Liver (tissue), 8 donors: ENCODE measurements at regions not wholly inside any gene's neighbourhood (a gene's known extent, or its start where the extent isn't known, plus 50 kb on each side); places are given as distances from the start of the nearest gene placed in this dataset.

ENCODE experiments used
- DNase-seq: peaks from one replicate; pipeline ENCODE4 v3.0.0-alpha.2; 2017; ENCODE audit warnings: low spot score
- H3K27ac ChIP-seq, 2 donors: one replicate each; pipeline ENCODE4 v1.7.0; 2013; ENCODE audit warnings: inconsistent platforms in 2 of 2, low read length in 2 of 2, control low read depth in 1 of 2, low read depth in 1 of 2, mild to moderate bottlenecking in 1 of 2
- H3K27me3 ChIP-seq, 4 donors: one replicate each; pipeline versions ENCODE4 v1.6.1 to v1.7.0; 2013; ENCODE audit warnings: low read length in 3 of 4, inconsistent platforms in 1 of 4, mild to moderate bottlenecking in 1 of 4, moderate library complexity in 1 of 4; ENCODE audit not compliant: control insufficient read depth in 4 of 4, insufficient read depth in 4 of 4
- H3K36me3 ChIP-seq, 4 donors: one replicate each; pipeline versions ENCODE4 v1.6.1 to v1.7.0; 2013; ENCODE audit warnings: low read length in 3 of 4, mild to moderate bottlenecking in 3 of 4, low read depth in 1 of 4, moderate library complexity in 1 of 4; ENCODE audit not compliant: control insufficient read depth in 4 of 4, insufficient read depth in 3 of 4
- H3K4me1 ChIP-seq, 4 donors: one replicate each; pipeline versions ENCODE4 v1.6.1 to v1.7.0; 2013; ENCODE audit warnings: low read length in 3 of 4, mild to moderate bottlenecking in 3 of 4, moderate library complexity in 1 of 4; ENCODE audit not compliant: control insufficient read depth in 4 of 4, insufficient read depth in 4 of 4
- H3K4me3 ChIP-seq, 3 donors: one replicate each; pipeline versions ENCODE4 v1.6.1 to v1.7.0; 2013; ENCODE audit warnings: low read length in 3 of 3, control low read depth in 1 of 3, low read depth in 1 of 3, mild to moderate bottlenecking in 1 of 3
- H3K9ac ChIP-seq, 2 donors: one replicate each; pipeline ENCODE4 v1.7.0; 2013; ENCODE audit warnings: low read length in 2 of 2, mild to moderate bottlenecking in 2 of 2, moderate library complexity in 2 of 2, control low read depth in 1 of 2, low read depth in 1 of 2
- H3K9me3 ChIP-seq, 4 donors: one replicate each; pipeline versions ENCODE4 v1.6.1 to v1.7.0; 2013; ENCODE audit warnings: low read length in 3 of 4; ENCODE audit not compliant: control insufficient read depth in 4 of 4
- ATF3 ChIP-seq: IDR thresholded peaks from 2 replicates; pipeline ENCODE4 v1.6.1; 2016; ENCODE audit warnings: antibody characterized with exemption
- CTCF ChIP-seq: fragments of 150-350 bp; IDR thresholded peaks from 2 replicates; pipeline ENCODE4 v1.5.1; 2017; ENCODE audit warnings: improper control_type of control experiment, low read depth, low read length; ENCODE audit not compliant: missing input control
- EGR1 ChIP-seq, 2 donors: IDR thresholded peaks; 2 replicates each; pipeline ENCODE4 v1.6.1; 2016 to 2018; ENCODE audit warnings: antibody characterized with exemption in 2 of 2, low read depth in 2 of 2
- FOXA1 ChIP-seq: IDR thresholded peaks from 2 replicates; pipeline ENCODE4 v1.6.1; 2016; ENCODE audit warnings: antibody characterized with exemption
- GABPA ChIP-seq, 2 donors: IDR thresholded peaks in 1 of 2; conservative IDR thresholded peaks in 1 of 2; 2 replicates each; pipeline ENCODE4 v1.6.1; 2016; ENCODE audit warnings: antibody characterized with exemption in 2 of 2, mild to moderate bottlenecking in 1 of 2, moderate library complexity in 1 of 2
- JUND ChIP-seq, 2 donors: IDR thresholded peaks; 2 replicates each; pipeline ENCODE4 v1.6.1; 2016; ENCODE audit warnings: antibody characterized with exemption in 2 of 2
- MAX ChIP-seq: IDR thresholded peaks from 2 replicates; pipeline ENCODE4 v1.6.1; 2016; ENCODE audit warnings: antibody characterized with exemption
- RAD21 ChIP-seq, 2 donors: IDR thresholded peaks; 2 replicates each; pipeline ENCODE4 v1.6.1; 2016; ENCODE audit warnings: antibody characterized with exemption in 2 of 2, mild to moderate bottlenecking in 2 of 2
- REST ChIP-seq: IDR thresholded peaks from 2 replicates; pipeline ENCODE4 v1.6.1; 2016; ENCODE audit warnings: antibody characterized with exemption, mild to moderate bottlenecking
- RXRA ChIP-seq, 2 donors: IDR thresholded peaks; 2 replicates each; pipeline ENCODE4 v1.6.1; 2017 to 2018; ENCODE audit warnings: antibody characterized with exemption in 2 of 2, mild to moderate bottlenecking in 1 of 2
- SP1 ChIP-seq: IDR thresholded peaks from 2 replicates; pipeline ENCODE4 v1.6.1; 2018; ENCODE audit warnings: antibody characterized with exemption, mild to moderate bottlenecking
- TAF1 ChIP-seq: conservative IDR thresholded peaks from 2 replicates; pipeline ENCODE4 v1.6.1; 2016; ENCODE audit warnings: antibody characterized with exemption, mild to moderate bottlenecking
- ZBTB33 ChIP-seq: IDR thresholded peaks from 2 replicates; pipeline ENCODE4 v1.6.1; 2016; ENCODE audit warnings: antibody characterized with exemption
- WGBS: extraction: QIAGEN DNeasy Blood & Tissue Kit; methylation state at CpG from one replicate; pipeline ENCODE4 v1.1.7; 2013; 5-methylcytosine and 5-hydroxymethylcytosine counted together
- donor health status: healthy.
- donor health status: healthy.
- donor health status: healthy.
- donor health status: healthy.
- donor health status: healthy.

GRCh38 chr9:79461712-79462111, 110.1 kb upstream of the TLE4 start (continued):
- TF ChIP-seq REST (no peak), RXRA (IDR thresholded peaks at IDR 0.05) (no peak), EGR1 (IDR thresholded peaks at IDR 0.05; ENCODE audit: low read depth in 2 of 2) (no peak), TAF1 (no peak)

- no peak for TF ChIP-seq RXRA (IDR thresholded peaks at IDR 0.05)
- H3K4me3 ChIP-seq: no peak overlapping the region
- no peaks in the 10 kb centered on the region for H3K9me3 ChIP-seq
- no peaks in the 10 kb centered on the region for H3K36me3 ChIP-seq
- no peak overlapping the region for H3K9ac ChIP-seq
- peaks cover 0 to 14% (median under 1%) of the 10 kb centered on the region in 4 donors for H3K4me1 ChIP-seq
- no peak for DNase-seq
- peaks cover 0 to 3% (median 0%) of the 10 kb centered on the region in 4 donors for H3K27me3 ChIP-seq
- H3K27ac ChIP-seq: no peak overlapping the region
These were observed 106.6 kb upstream of the TLE4 start for GRCh38 chr9:79465156-79465555.

- H3K4me1 ChIP-seq: peaks cover 0 to 6% (median 0%) of the 10 kb centered on the region in 4 donors
- no peak for TF ChIP-seq GABPA (IDR thresholded peaks at IDR 0.05 in 1 of 2, conservative IDR thresholded peaks at IDR 0.05 in 1 of 2)
- peaks cover 0 to 3% (median 0%) of the 10 kb centered on the region in 4 donors for H3K27me3 ChIP-seq
- H3K27ac ChIP-seq: no peak overlapping the region
- H3K9ac ChIP-seq: no peak overlapping the region
- WGBS: 73% methylated on average over 2 of the region's 2 CpGs
- no peak for DNase-seq
- no peak overlapping the region for H3K4me3 ChIP-seq
- H3K36me3 ChIP-seq: no peaks in the 10 kb centered on the region
- H3K9me3 ChIP-seq: no peaks in the 10 kb centered on the region
These were observed 102.6 kb upstream of the TLE4 start for GRCh38 chr9:79469164-79469563.

GRCh38 chr9:79470954-79471353, 100.8 kb upstream of the TLE4 start:
- peaks cover 0 to 5% (median 0%) of the 10 kb centered on the region in 4 donors for H3K27me3 ChIP-seq
- TF ChIP-seq JUND (IDR thresholded peaks at IDR 0.05) (no peak), FOXA1 (no peak), MAX (no peak), ATF3 (no peak), RXRA (IDR thresholded peaks at IDR 0.05) (no peak), SP1 (no peak), ZBTB33 (no peak), CTCF (no peak), TAF1 (no peak), RAD21 (IDR thresholded peaks at IDR 0.05) (no peak), GABPA (IDR thresholded peaks at IDR 0.05 in 1 of 2, conservative IDR thresholded peaks at IDR 0.05 in 1 of 2) (no peak)
- no peak overlapping the region for H3K9ac ChIP-seq
- DNase-seq: no peak
- no peak overlapping the region for H3K4me3 ChIP-seq
- H3K36me3 ChIP-seq: no peaks in the 10 kb centered on the region
- no peaks in the 10 kb centered on the region for H3K4me1 ChIP-seq
- 81% methylated on average over 2 of the region's 2 CpGs for WGBS
- H3K9me3 ChIP-seq: no peaks in the 10 kb centered on the region
- H3K27ac ChIP-seq: no peak overlapping the region
